Right atrium auricular region (tissue), 2 donors: ENCODE measurements at regions not wholly inside any gene's neighbourhood (a gene's known extent, or its start where the extent isn't known, plus 50 kb on each side); places are given as distances from the start of the nearest gene placed in this dataset.

Experiments used
- DNase-seq: peaks from one replicate; pipeline ENCODE4 v3.0.0-alpha.2; 2019; ENCODE audit warnings: low spot score
- H3K27ac ChIP-seq, 2 donors: fragments of 200-600 bp; sonication (generic); 1 replicate in 1 of 2; 2 replicates in 1 of 2; pipeline ENCODE4 v1.5.1; 2016 to 2019
- H3K27me3 ChIP-seq, 2 donors: fragments of 200-600 bp; sonication (generic); one replicate each; pipeline versions ENCODE4 v1.5.1 to v1.6.0; 2017 to 2019
- H3K36me3 ChIP-seq: fragments of 200-600 bp; sonication (generic); one replicate; pipeline ENCODE4 v1.5.1; 2016
- H3K4me1 ChIP-seq, 2 donors: fragments of 200-600 bp; sonication (generic); one replicate each; pipeline versions ENCODE4 v1.5.1 to v1.6.0; 2017 to 2019
- H3K4me3 ChIP-seq, 2 donors: fragments of 200-600 bp; sonication (generic); 1 replicate in 1 of 2; 2 replicates in 1 of 2; pipeline ENCODE4 v1.5.1; 2017 to 2019; ENCODE audit warnings: mild to moderate bottlenecking in 1 of 2, moderate library complexity in 1 of 2
- H3K9me3 ChIP-seq, 2 donors: fragments of 200-600 bp; sonication (generic); one replicate each; pipeline ENCODE4 v1.5.1; 2019
- TF ChIP-seq, protein P1 (sequence below), 2 donors: fragments of 200-600 bp; sonication (generic); IDR thresholded peaks; one replicate each; pipeline ENCODE4 v1.5.1; 2019; ENCODE audit warnings: antibody characterized with exemption in 2 of 2

DNA sequence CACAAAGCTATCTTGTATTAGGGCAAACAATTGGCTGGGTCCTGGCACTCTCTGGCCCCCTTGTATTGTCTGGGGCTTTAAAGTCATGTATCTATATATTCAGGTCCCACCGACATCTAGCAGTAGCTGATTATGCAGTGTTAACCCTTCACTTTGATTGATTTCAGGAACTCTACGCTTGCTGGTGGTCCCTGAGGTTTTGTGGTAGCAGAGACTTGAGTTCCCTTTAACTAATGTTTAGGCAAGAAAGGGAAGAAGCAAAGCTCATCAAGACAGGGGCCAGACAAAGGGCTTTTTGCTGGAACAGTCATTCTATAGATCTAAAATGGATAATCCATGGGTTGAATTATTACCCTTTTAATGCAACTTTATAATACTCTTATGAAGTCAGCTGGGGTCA lies 95.3 kb upstream of the EPB41L3 start:
- no peaks in the 10 kb centered on the region for H3K36me3 ChIP-seq
- H3K27me3 ChIP-seq = no peaks in the 10 kb centered on the region
- no peak overlapping the region for H3K27ac ChIP-seq
- H3K4me1 ChIP-seq = no peaks in the 10 kb centered on the region
- no peak overlapping the region for H3K4me3 ChIP-seq
- TF ChIP-seq, protein P1, sequence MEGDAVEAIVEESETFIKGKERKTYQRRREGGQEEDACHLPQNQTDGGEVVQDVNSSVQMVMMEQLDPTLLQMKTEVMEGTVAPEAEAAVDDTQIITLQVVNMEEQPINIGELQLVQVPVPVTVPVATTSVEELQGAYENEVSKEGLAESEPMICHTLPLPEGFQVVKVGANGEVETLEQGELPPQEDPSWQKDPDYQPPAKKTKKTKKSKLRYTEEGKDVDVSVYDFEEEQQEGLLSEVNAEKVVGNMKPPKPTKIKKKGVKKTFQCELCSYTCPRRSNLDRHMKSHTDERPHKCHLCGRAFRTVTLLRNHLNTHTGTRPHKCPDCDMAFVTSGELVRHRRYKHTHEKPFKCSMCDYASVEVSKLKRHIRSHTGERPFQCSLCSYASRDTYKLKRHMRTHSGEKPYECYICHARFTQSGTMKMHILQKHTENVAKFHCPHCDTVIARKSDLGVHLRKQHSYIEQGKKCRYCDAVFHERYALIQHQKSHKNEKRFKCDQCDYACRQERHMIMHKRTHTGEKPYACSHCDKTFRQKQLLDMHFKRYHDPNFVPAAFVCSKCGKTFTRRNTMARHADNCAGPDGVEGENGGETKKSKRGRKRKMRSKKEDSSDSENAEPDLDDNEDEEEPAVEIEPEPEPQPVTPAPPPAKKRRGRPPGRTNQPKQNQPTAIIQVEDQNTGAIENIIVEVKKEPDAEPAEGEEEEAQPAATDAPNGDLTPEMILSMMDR (IDR thresholded peaks at IDR 0.05) = no peak
- H3K9me3 ChIP-seq = no peaks in the 10 kb centered on the region
- no peak for DNase-seq

DNA sequence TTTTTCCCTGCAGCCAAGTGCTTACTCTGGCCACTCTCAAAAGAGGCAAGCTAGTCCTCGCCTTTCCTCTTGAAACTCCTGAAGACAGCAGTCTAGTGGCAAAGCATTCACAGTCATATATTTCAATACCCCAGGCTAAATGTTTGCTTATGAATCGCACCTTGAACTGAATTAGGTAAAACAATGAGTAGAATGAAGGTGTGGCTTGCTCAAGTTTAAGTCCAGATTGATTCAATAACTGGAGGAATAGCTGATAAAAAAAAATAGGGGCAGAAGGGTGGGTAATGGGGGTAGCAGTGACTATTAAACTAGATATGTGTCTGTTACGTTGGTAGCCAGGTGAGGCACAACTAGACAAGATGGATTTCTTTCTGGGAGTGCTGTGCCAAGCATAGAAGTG lies 88.2 kb upstream of the EPB41L3 start:
- Histone ChIP-seq H3K27me3 (no peaks in the 10 kb centered on the region), H3K4me1 (peaks cover 0 to 19% of the 10 kb centered on the region in 2 donors), H3K4me3 (no peak overlapping the region), H3K36me3 (no peaks in the 10 kb centered on the region), H3K9me3 (no peaks in the 10 kb centered on the region), H3K27ac (no peak overlapping the region)
- TF ChIP-seq, protein P1 (IDR thresholded peaks at IDR 0.05) = no peak
- no peak for DNase-seq

DNA sequence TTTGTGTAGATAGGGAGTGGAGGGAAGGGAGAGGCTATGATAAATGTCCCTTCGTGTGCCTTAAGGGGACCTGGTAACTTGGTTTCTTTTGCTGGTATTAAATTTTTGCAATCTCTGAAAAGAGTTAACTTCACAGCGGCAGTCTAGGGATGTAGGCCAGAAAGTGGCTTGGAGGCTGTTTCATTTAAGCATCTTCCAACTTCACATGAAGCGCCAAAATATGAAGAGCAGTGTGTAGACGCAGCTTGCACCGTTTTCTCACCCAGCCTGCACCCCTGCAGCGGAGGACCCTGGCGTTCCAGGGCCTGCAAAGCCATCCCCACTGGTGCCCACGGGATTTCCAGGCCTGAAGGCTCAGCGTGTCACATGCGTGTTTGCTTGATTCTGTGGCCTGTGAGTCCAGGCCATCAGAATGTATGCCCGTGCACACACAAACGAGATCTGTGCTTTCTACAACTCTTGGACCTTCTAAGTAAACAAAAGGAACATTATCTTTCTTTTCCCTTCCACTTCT lies 87.2 kb upstream of the EPB41L3 start:
- Histone ChIP-seq H3K4me3 (peak overlapping the region in 1 of 2 donors; percentile 64), H3K36me3 (no peaks in the 10 kb centered on the region), H3K27me3 (no peaks in the 10 kb centered on the region)

DNA sequence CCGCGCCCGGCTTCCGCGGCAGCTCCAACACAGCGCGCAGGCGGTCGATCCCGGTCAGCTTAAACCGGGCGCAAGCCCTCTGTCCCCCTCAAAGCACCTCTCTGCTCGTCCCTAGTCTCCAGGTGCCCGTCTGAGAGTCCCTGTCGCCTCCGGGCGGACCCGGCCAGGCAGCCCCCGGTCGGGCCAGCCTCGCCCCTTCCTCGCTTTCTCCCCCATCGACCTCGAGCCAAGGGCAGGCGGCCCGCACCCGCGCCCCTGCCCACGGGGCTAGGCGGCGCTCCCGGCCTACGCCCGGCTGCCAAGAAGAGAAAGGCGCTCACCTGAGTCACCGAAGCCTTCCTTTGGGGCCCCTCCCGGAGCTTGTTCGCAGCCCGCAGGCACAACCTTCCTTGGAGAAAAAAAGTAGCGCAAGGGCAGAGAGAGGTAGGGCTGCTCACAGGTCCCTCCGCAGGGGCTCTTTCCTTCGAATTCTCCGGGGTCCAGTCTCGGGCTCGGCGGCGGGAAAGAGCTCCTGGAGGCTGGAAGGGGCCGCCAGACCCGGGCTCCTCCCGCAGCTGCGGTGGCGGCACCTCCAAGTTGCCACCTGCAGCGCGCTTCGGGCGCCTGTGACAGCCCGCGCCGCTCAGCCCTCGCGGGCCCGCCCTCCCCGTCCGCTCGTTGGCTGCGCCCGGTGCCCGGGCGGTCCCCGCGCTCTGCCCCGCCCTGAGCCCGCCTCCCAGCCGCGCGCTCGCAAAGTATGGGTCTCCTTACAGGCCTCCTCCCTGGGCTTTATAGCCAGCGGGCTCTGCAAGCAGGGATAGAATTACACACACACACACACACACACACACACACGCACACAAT lies 86.5 kb upstream of the EPB41L3 start:
- Histone ChIP-seq H3K9me3 (no peaks in the 10 kb centered on the region), H3K27me3 (no peaks in the 10 kb centered on the region), H3K4me3 (peak overlapping the region; percentile 51 to 64), H3K4me1 (peaks cover 0 to 19% of the 10 kb centered on the region in 2 donors), H3K27ac (peak overlapping the region; percentile 65 to 72), H3K36me3 (no peaks in the 10 kb centered on the region)
- DNase-seq = peak; percentile 74
- TF ChIP-seq, protein P1 (IDR thresholded peaks at IDR 0.05) = no peak

More for the DNA sequence above, 87.2 kb upstream of the EPB41L3 start:
- TF ChIP-seq, protein P1 (IDR thresholded peaks at IDR 0.05) = no peak
- peaks cover 0 to 19% of the 10 kb centered on the region in 2 donors for H3K4me1 ChIP-seq
- no peak for DNase-seq
- H3K9me3 ChIP-seq = no peaks in the 10 kb centered on the region
- H3K27ac ChIP-seq = no peak overlapping the region

DNA sequence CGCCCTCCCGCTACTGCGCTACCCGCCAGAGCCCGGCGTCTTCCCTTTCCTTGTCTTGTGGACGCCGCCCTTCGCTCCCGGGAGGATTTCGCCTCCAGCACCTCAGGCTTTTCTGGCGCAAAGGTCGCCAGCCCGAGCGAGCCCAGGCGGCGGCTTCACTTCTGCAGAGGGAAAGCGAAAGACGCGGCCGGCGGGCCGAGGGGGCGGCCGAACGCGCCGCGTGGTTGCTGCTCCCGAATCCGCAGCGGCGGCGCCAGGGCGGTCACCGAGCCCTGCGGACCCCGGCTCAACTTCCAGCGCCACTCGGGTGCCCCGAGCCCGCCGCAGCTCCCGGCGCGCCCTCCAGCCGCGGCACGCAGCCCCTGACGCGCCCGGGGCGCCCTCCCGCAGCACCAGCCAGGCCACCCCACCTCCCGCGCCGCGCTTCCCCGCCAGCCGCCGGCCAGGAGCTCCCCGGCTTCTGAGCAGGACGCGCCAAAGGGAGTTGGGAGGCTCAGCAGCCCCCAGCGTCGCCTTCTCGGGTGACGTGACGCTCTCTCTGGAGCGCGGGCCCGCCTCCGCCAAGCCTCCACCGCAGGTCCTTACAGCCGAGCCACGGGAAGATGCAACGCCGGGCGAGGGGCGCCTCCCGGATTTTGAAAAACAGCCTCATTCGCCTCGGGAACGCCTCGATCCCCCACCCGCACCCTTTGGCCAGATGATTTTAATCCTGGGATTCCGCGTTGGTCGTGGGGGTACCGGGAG lies 84.9 kb upstream of the EPB41L3 start:
- no peaks in the 10 kb centered on the region for H3K36me3 ChIP-seq
- DNase-seq = peak; percentile 66
- H3K4me3 ChIP-seq = peak overlapping the region; percentile 51 to 64
- peaks cover 0 to 19% of the 10 kb centered on the region in 2 donors for H3K4me1 ChIP-seq
- H3K9me3 ChIP-seq = no peaks in the 10 kb centered on the region
- TF ChIP-seq, protein P1 (IDR thresholded peaks at IDR 0.05) = no peak
- H3K27ac ChIP-seq = peak overlapping the region; percentile 65 to 72
- no peaks in the 10 kb centered on the region for H3K27me3 ChIP-seq
